Smooth muscle cell (in vitro differentiated cells): ENCODE measurements at regions not wholly inside any gene's neighbourhood (a gene's known extent, or its start where the extent isn't known, plus 50 kb on each side); places are given as distances from the start of the nearest gene placed in this dataset.

Source experiments
- DNase-seq: peaks from one replicate; lab custom pipeline; 2025; ENCODE audit not compliant: unreplicated experiment; lab: John Stamatoyannopoulos, UW
- H2AFZ ChIP-seq: fragments of 200-600 bp; sonication (generic); 2 replicates; pipeline ENCODE4 v1.6.0; 2016; ENCODE audit warnings: antibody characterized with exemption, low read depth, mild to moderate bottlenecking
- H3F3A ChIP-seq: fragments of 200-600 bp; sonication (generic); 2 replicates; pipeline ENCODE4 v1.6.0; 2017; ENCODE audit warnings: antibody characterized with exemption, low read depth
- H3K27ac ChIP-seq: fragments of 200-600 bp; sonication (generic); 2 replicates; pipeline ENCODE4 v1.5.1; 2016; ENCODE audit warnings: low read depth, mild to moderate bottlenecking
- H3K27me3 ChIP-seq: fragments of 200-600 bp; sonication (generic); 2 replicates; pipeline ENCODE4 v1.6.1; 2016; ENCODE audit warnings: low read depth, mild to moderate bottlenecking
- H3K36me3 ChIP-seq: fragments of 200-600 bp; sonication (generic); 2 replicates; pipeline ENCODE4 v1.5.1; 2016; ENCODE audit warnings: low read depth
- H3K4me1 ChIP-seq: fragments of 200-600 bp; sonication (generic); 2 replicates; pipeline ENCODE4 v1.5.1; 2016; ENCODE audit warnings: low read depth
- H3K4me2 ChIP-seq: fragments of 200-600 bp; sonication (generic); 2 replicates; pipeline ENCODE4 v1.6.0; 2016; ENCODE audit warnings: mild to moderate bottlenecking
- H3K4me3 ChIP-seq: fragments of 200-600 bp; sonication (generic); 2 replicates; pipeline ENCODE4 v1.5.1; 2016; ENCODE audit warnings: mild to moderate bottlenecking
- H3K79me2 ChIP-seq: fragments of 200-600 bp; sonication (generic); 2 replicates; pipeline ENCODE4 v1.6.0; 2016; ENCODE audit warnings: low read depth, mild to moderate bottlenecking
- H3K9ac ChIP-seq: fragments of 200-600 bp; sonication (generic); 2 replicates; pipeline ENCODE4 v1.6.0; 2016; ENCODE audit warnings: low read depth
- H3K9me3 ChIP-seq: fragments of 200-600 bp; sonication (generic); replicated peaks from 2 replicates; pipeline ENCODE4 v1.5.1; 2016; ENCODE audit warnings: low read depth
- H4K20me1 ChIP-seq: fragments of 200-600 bp; sonication (generic); 2 replicates; pipeline ENCODE4 v1.6.0; 2016; ENCODE audit warnings: low read depth
- WGBS: methylation state at CpG from one replicate; pipeline ENCODE4 v1.1.7; 2016; ENCODE audit warnings: low lambda C conversion rate; 5-methylcytosine and 5-hydroxymethylcytosine counted together
- TF ChIP-seq, protein P1 (sequence below): fragments of 200-600 bp; sonication (generic); IDR thresholded peaks from 2 replicates; pipeline ENCODE4 v1.5.1; 2017; ENCODE audit warnings: borderline replicate concordance, mild to moderate bottlenecking, antibody characterized with exemption; ENCODE audit not compliant: insufficient read depth, poor library complexity, severe bottlenecking

DNA sequence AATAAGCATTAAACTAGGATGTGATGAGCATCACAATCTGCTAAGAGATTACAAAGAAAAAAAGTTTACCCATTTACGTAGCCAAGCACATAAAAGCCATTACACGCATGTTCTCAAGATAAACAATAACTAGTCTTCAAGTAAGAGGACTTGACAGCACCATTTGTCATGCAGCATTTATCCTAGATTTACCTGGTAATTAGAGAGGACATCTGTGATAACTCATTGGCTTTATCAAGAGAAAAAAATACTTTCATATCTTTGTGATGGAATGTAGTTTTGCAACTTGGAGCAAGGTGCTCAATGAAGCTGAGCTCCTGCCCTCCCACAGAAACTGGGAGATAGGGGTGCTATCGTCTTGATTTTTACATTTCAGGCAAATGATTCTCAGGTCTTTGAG, 1023.7 kb downstream of the FSCB start:
- WGBS, result 82% methylated on average over 3 of the region's 3 CpGs
- no peak for DNase-seq

DNA sequence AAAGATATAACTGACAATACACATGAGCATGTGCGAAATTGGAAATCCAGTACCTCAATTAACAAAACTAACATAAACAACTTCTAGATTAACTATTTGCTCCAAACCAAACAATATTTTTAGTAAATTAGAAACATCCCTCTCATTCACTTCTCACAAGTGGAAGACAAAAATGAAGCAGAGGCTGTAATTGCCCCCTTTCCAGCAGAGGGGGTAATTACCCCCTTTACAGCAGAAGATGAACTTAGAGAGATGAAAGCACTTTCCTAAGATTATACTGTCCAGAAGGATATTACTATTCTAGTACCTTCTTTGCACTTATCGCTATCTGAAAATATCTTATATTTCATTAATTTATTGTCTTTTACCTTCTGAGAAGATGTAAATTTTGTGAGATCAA, 1025.2 kb downstream of the FSCB start:
- no peak overlapping the region for H3K27ac ChIP-seq
- no peak overlapping the region for H3K9ac ChIP-seq
- H3K27me3 ChIP-seq, result no peaks in the 10 kb centered on the region
- H3K4me2 ChIP-seq, result no peak overlapping the region
- H3K4me1 ChIP-seq, result no peaks in the 10 kb centered on the region
- TF ChIP-seq, protein P1, sequence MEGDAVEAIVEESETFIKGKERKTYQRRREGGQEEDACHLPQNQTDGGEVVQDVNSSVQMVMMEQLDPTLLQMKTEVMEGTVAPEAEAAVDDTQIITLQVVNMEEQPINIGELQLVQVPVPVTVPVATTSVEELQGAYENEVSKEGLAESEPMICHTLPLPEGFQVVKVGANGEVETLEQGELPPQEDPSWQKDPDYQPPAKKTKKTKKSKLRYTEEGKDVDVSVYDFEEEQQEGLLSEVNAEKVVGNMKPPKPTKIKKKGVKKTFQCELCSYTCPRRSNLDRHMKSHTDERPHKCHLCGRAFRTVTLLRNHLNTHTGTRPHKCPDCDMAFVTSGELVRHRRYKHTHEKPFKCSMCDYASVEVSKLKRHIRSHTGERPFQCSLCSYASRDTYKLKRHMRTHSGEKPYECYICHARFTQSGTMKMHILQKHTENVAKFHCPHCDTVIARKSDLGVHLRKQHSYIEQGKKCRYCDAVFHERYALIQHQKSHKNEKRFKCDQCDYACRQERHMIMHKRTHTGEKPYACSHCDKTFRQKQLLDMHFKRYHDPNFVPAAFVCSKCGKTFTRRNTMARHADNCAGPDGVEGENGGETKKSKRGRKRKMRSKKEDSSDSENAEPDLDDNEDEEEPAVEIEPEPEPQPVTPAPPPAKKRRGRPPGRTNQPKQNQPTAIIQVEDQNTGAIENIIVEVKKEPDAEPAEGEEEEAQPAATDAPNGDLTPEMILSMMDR, result no peak
- 96% methylated on average over 2 of the region's 2 CpGs for WGBS
- no peaks in the 10 kb centered on the region for H3F3A ChIP-seq
- no peaks in the 10 kb centered on the region for H4K20me1 ChIP-seq
- no peaks in the 10 kb centered on the region for H3K36me3 ChIP-seq
- no peak for DNase-seq
- H3K9me3 ChIP-seq, result no peaks in the 10 kb centered on the region
- H3K79me2 ChIP-seq, result no peaks in the 10 kb centered on the region
- no peak overlapping the region for H2AFZ ChIP-seq
- H3K4me3 ChIP-seq, result no peak overlapping the region

More for the DNA sequence above, 1023.7 kb downstream of the FSCB start:
- Histone ChIP-seq H3K9ac (no peak overlapping the region), H3F3A (no peaks in the 10 kb centered on the region), H3K9me3 (no peaks in the 10 kb centered on the region), H4K20me1 (no peaks in the 10 kb centered on the region), H3K27me3 (no peaks in the 10 kb centered on the region), H3K4me1 (no peaks in the 10 kb centered on the region), H3K36me3 (no peaks in the 10 kb centered on the region), H3K27ac (no peak overlapping the region), H2AFZ (no peak overlapping the region), H3K4me3 (no peak overlapping the region), H3K79me2 (no peaks in the 10 kb centered on the region), H3K4me2 (no peak overlapping the region)
- TF ChIP-seq, protein P1, result no peak

DNA sequence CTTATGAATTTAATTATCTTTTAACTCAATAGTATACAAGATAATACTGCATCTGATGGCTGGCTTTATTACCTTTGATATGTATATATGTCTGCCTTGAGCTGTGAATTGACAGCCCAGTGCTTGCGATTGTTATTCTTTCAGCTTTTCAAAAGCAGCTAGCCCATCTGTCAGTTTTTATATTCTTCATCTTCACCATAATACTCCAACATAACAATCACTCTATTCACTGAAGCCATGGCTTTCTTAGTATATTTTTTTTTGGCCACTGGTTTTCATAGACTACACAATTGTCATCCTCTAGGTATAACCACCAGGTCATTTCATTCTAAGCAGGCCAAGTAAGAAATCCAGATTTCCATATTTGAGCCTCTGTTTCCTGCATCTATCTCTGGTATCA, 1026.1 kb downstream of the FSCB start:
- Histone ChIP-seq H3K27me3 (no peaks in the 10 kb centered on the region), H3K27ac (no peak overlapping the region), H3K4me3 (no peak overlapping the region), H3K36me3 (no peaks in the 10 kb centered on the region), H3K9ac (no peak overlapping the region), H3K79me2 (no peaks in the 10 kb centered on the region), H3F3A (no peaks in the 10 kb centered on the region), H4K20me1 (no peaks in the 10 kb centered on the region), H3K4me2 (no peak overlapping the region), H3K4me1 (no peaks in the 10 kb centered on the region), H3K9me3 (no peaks in the 10 kb centered on the region), H2AFZ (no peak overlapping the region)
- DNase-seq, result no peak
- TF ChIP-seq, protein P1, result no peak
- WGBS, result 95% methylated on average over 1 of the region's 1 CpG

DNA sequence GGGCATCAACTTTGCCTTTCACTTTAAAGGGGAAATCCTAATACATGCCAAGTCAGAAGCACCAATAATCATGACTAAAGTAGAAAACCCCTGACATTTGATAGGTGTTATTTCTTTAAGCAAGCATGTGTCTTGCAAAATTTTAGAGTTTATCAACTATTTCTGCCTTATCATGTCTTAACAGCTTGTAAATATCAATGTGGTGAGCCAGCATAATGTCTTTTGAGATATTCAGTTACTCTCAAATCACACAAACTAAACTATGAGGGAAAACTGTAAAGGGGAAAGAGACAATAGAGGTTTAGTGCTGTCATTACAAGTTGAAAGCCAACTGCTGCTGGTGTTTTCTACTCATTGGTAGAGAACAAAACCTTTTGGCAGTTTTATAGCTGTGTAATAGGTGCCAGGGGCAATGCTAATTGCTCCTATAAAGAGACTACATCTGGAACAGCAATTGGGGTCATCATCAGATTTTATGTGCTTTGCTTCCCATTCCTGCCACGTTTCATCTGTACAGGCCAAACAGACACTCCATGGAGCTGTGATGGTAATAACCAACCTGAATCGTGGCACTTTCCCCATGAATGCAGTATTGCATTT, 1027.4 kb downstream of the FSCB start:
- Histone ChIP-seq H4K20me1 (no peaks in the 10 kb centered on the region), H3F3A (no peaks in the 10 kb centered on the region), H3K4me2 (no peak overlapping the region), H2AFZ (no peak overlapping the region), H3K27ac (no peak overlapping the region), H3K36me3 (no peaks in the 10 kb centered on the region), H3K79me2 (no peaks in the 10 kb centered on the region), H3K9me3 (no peaks in the 10 kb centered on the region), H3K27me3 (no peaks in the 10 kb centered on the region), H3K4me1 (no peaks in the 10 kb centered on the region), H3K9ac (no peak overlapping the region), H3K4me3 (no peak overlapping the region)
- WGBS, result 61% methylated on average over 2 of the region's 2 CpGs
- no peak for DNase-seq
- TF ChIP-seq, protein P1, result no peak
